ENCODE measurements at regions not wholly inside any gene's neighbourhood (a gene's known extent, or its start where the extent isn't known, plus 50 kb on each side); places are given as distances from the start of the nearest gene placed in this dataset.

- DNase-seq (ENCODE audit: low read depth, low spot score) (no peak), FAIRE-seq (no peak)
- Histone ChIP-seq H3K9me3 (ENCODE audit: control insufficient read depth, low read depth, low read length) (no peaks in the 10 kb centered on the region), H3K36me3 (ENCODE audit: control insufficient read depth in 2 of 2, extremely low read depth in 1 of 2, insufficient read depth in 2 of 2, low read length in 2 of 2) (no peaks in the 10 kb centered on the region), H3K4me3 (ENCODE audit: control insufficient read depth in 2 of 3, extremely low read depth in 1 of 3, insufficient read depth in 2 of 3, low read depth in 1 of 3, low read length in 3 of 3) (no peak overlapping the region), H3K9ac (ENCODE audit: control insufficient read depth, extremely low read depth, insufficient read depth, low read length) (no peak overlapping the region), H3K4me2 (ENCODE audit: control insufficient read depth, extremely low read depth, insufficient read depth, low read depth, low read length) (no peak overlapping the region), H3K27me3 (ENCODE audit: control insufficient read depth, extremely low read depth, insufficient read depth, low read length) (no peaks in the 10 kb centered on the region), H2AFZ (ENCODE audit: control insufficient read depth, low read length) (no peak overlapping the region), H4K20me1 (ENCODE audit: control insufficient read depth, extremely low read depth, insufficient read depth, low read length) (no peaks in the 10 kb centered on the region), H3K79me2 (ENCODE audit: control insufficient read depth, insufficient read depth, low read length) (no peaks in the 10 kb centered on the region), H3K4me1 (ENCODE audit: control insufficient read depth, extremely low read depth, insufficient read depth, low read length) (peaks cover 16% of the 10 kb centered on the region), H3K27ac (ENCODE audit: control insufficient read depth, insufficient read depth, low read length) (no peak overlapping the region), H3K9me1 (ENCODE audit: control insufficient read depth, extremely low read depth, insufficient read depth, low read length) (no peaks in the 10 kb centered on the region)
- dilution Hi-C loops (cut with MboI; ENCODE audit: extremely low pct_ligation_motif_present, low sequenced_read_pairs): no loop called here
- TF ChIP-seq EZH2 (IDR thresholded peaks at IDR 0.05; ENCODE audit: low read length): no peak
- TF ChIP-seq CTCF (optimal IDR thresholded peaks at IDR 0.05 in 1 of 3, IDR thresholded peaks at IDR 0.05 in 1 of 3, conservative IDR thresholded peaks at IDR 0.05 in 1 of 3; ENCODE audit: extremely low read depth in 1 of 3, insufficient read depth in 2 of 3, low read length in 3 of 3): no peak
Observed at GRCh38 chr2:149727927-149728326, 140.4 kb upstream of the MMADHC start.

- no peaks in the 10 kb centered on the region for H4K20me1 ChIP-seq (ENCODE audit: control insufficient read depth, extremely low read depth, insufficient read depth, low read length)
- no peak for FAIRE-seq
- no peak overlapping the region for H3K4me3 ChIP-seq (ENCODE audit: control insufficient read depth in 2 of 3, extremely low read depth in 1 of 3, insufficient read depth in 2 of 3, low read depth in 1 of 3, low read length in 3 of 3)
- H2AFZ ChIP-seq (ENCODE audit: control insufficient read depth, low read length): no peak overlapping the region
- H3K4me2 ChIP-seq (ENCODE audit: control insufficient read depth, extremely low read depth, insufficient read depth, low read depth, low read length): no peak overlapping the region
- no peak overlapping the region for H3K9ac ChIP-seq (ENCODE audit: control insufficient read depth, extremely low read depth, insufficient read depth, low read length)
- no peak for TF ChIP-seq EZH2 (IDR thresholded peaks at IDR 0.05; ENCODE audit: low read length)
- TF ChIP-seq CTCF (optimal IDR thresholded peaks at IDR 0.05 in 1 of 3, IDR thresholded peaks at IDR 0.05 in 1 of 3, conservative IDR thresholded peaks at IDR 0.05 in 1 of 3; ENCODE audit: extremely low read depth in 1 of 3, insufficient read depth in 2 of 3, low read length in 3 of 3): no peak
- no peaks in the 10 kb centered on the region for H3K9me1 ChIP-seq (ENCODE audit: control insufficient read depth, extremely low read depth, insufficient read depth, low read length)
- no peak overlapping the region for H3K27ac ChIP-seq (ENCODE audit: control insufficient read depth, insufficient read depth, low read length)
- no peaks in the 10 kb centered on the region for H3K79me2 ChIP-seq (ENCODE audit: control insufficient read depth, insufficient read depth, low read length)
- no peaks in the 10 kb centered on the region for H3K36me3 ChIP-seq (ENCODE audit: control insufficient read depth in 2 of 2, extremely low read depth in 1 of 2, insufficient read depth in 2 of 2, low read length in 2 of 2)
- DNase-seq (ENCODE audit: low read depth, low spot score): no peak
- no peaks in the 10 kb centered on the region for H3K9me3 ChIP-seq (ENCODE audit: control insufficient read depth, low read depth, low read length)
- H3K4me1 ChIP-seq (ENCODE audit: control insufficient read depth, extremely low read depth, insufficient read depth, low read length): no peaks in the 10 kb centered on the region
- dilution Hi-C loops (cut with MboI; ENCODE audit: extremely low pct_ligation_motif_present, low sequenced_read_pairs): no loop called here
- H3K27me3 ChIP-seq (ENCODE audit: control insufficient read depth, extremely low read depth, insufficient read depth, low read length): no peaks in the 10 kb centered on the region
Observed at GRCh38 chr2:149725234-149725633, 137.7 kb upstream of the MMADHC start.

All from keratinocyte (primary cell).